Uterus (tissue), 3 donors: ENCODE measurements at regions not wholly inside any gene's neighbourhood (a gene's known extent, or its start where the extent isn't known, plus 50 kb on each side); places are given as distances from the start of the nearest gene placed in this dataset.

Experiments used
- DNase-seq, 2 donors: peaks; one replicate each; pipeline ENCODE4 v3.0.0-alpha.2; 2019 to 2020
- H3K27ac ChIP-seq, 2 donors: fragments of 200-600 bp; sonication (generic); 1 replicate in 1 of 2; 2 replicates in 1 of 2; pipeline ENCODE4 v1.5.1; 2016 to 2018
- H3K27me3 ChIP-seq, 2 donors: fragments of 200-600 bp; sonication (generic); one replicate each; pipeline ENCODE4 v1.5.1; 2018 to 2019; ENCODE audit warnings: control low read depth in 1 of 2
- H3K36me3 ChIP-seq, 2 donors: fragments of 200-600 bp; sonication (generic); one replicate each; pipeline ENCODE4 v1.5.1; 2019; ENCODE audit warnings: control low read depth in 1 of 2
- H3K4me1 ChIP-seq, 2 donors: fragments of 200-600 bp; sonication (generic); one replicate each; pipeline ENCODE4 v1.5.1; 2018 to 2019; ENCODE audit warnings: control low read depth in 1 of 2
- H3K4me3 ChIP-seq, 2 donors: fragments of 200-600 bp; sonication (generic); 1 replicate in 1 of 2; 2 replicates in 1 of 2; pipeline ENCODE4 v1.5.1; 2018 to 2019; ENCODE audit warnings: mild to moderate bottlenecking in 1 of 2
- H3K9me3 ChIP-seq, 2 donors: fragments of 200-600 bp; sonication (generic); one replicate each; pipeline ENCODE4 v1.5.1; 2019; ENCODE audit warnings: control low read depth in 1 of 2
- CTCF ChIP-seq, 4 experiments: fragments of 200-600 bp in 2 of 4; fragments of 450-650 bp in 2 of 4; sonication (generic) in 2 of 4; IDR thresholded peaks; one replicate each; pipeline ENCODE4 v1.5.1; 2016 to 2019; ENCODE audit warnings: antibody characterized with exemption in 4 of 4, mild to moderate bottlenecking in 2 of 4, moderate library complexity in 1 of 4
- POLR2A ChIP-seq, 2 donors: fragments of 450-650 bp; IDR thresholded peaks; one replicate each; pipeline ENCODE4 v1.6.1; 2016; ENCODE audit warnings: antibody characterized with exemption in 2 of 2, mild to moderate bottlenecking in 1 of 2, moderate library complexity in 1 of 2
- intact Hi-C: fragments of 100-400 bp; cut with DNase I; formaldehyde crosslinking; loops from one replicate; pipeline ENCODE4 v1.15.1; 2023; ENCODE audit warnings: low total_unique reads
- donor health status: DM: yes; HTN: yes; CAD: no.

- intact Hi-C loops: no loop called here
- H3K4me1 ChIP-seq: no peaks in the 10 kb centered on the region
- DNase-seq: no peak
- no peak for TF ChIP-seq CTCF (IDR thresholded peaks at IDR 0.05)
- TF ChIP-seq POLR2A (IDR thresholded peaks at IDR 0.05): no peak
- H3K4me3 ChIP-seq: no peak overlapping the region
- H3K36me3 ChIP-seq: no peaks in the 10 kb centered on the region
- no peaks in the 10 kb centered on the region for H3K9me3 ChIP-seq
- H3K27me3 ChIP-seq: no peaks in the 10 kb centered on the region
- H3K27ac ChIP-seq: no peak overlapping the region
These were observed 221.3 kb upstream of the CTAGE1 start for GRCh38 chr18:22639026-22639463.

- Histone ChIP-seq H3K9me3 (no peaks in the 10 kb centered on the region), H3K27me3 (no peaks in the 10 kb centered on the region), H3K27ac (no peak overlapping the region), H3K4me3 (no peak overlapping the region), H3K36me3 (no peaks in the 10 kb centered on the region), H3K4me1 (no peaks in the 10 kb centered on the region)
- intact Hi-C loops: no loop called here
- TF ChIP-seq POLR2A (IDR thresholded peaks at IDR 0.05) (no peak), CTCF (IDR thresholded peaks at IDR 0.05) (no peak)
- DNase-seq: no peak
These were observed 221.8 kb upstream of the CTAGE1 start for GRCh38 chr18:22639561-22639960.

DNA sequence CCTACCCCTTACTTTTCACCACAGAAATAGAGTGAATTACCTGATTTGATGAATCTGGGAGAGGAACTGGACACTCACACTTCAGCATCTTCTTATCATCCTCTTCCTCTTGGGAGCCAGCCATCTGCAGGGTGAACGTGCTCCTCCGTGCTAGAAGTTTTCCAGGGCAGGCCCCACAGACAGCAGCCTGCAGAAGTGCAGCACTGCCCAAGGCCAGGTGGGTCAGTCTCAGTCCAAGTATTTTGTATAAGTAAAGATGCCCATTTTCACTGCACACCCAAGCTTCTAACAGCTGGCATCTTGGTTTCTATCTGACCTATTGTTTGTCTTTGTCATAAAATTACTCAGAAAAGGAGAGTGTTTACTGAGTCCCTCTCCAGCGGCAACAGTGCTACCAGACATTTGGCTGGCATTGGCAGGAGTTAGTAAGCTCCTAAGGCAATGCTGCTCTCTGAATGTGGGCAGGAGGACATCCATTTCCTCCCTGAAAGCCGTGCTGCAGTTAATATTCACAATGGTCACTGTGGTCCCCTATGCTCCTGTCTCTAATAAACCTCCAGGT lies 222.6 kb upstream of the CTAGE1 start:
- Histone ChIP-seq H3K36me3 (no peaks in the 10 kb centered on the region), H3K27ac (no peak overlapping the region), H3K4me3 (no peak overlapping the region), H3K4me1 (no peaks in the 10 kb centered on the region), H3K27me3 (no peaks in the 10 kb centered on the region), H3K9me3 (no peaks in the 10 kb centered on the region)
- intact Hi-C loops: no loop called here
- no peak for DNase-seq
- no peak for TF ChIP-seq CTCF (IDR thresholded peaks at IDR 0.05)
- no peak for TF ChIP-seq POLR2A (IDR thresholded peaks at IDR 0.05)

- no peak for DNase-seq
- Histone ChIP-seq H3K27me3 (no peaks in the 10 kb centered on the region), H3K27ac (no peak overlapping the region), H3K36me3 (no peaks in the 10 kb centered on the region), H3K9me3 (no peaks in the 10 kb centered on the region), H3K4me3 (no peak overlapping the region), H3K4me1 (no peaks in the 10 kb centered on the region)
- intact Hi-C loops: no loop called here
- no peak for TF ChIP-seq POLR2A (IDR thresholded peaks at IDR 0.05)
- no peak for TF ChIP-seq CTCF (IDR thresholded peaks at IDR 0.05)
These were observed 224.2 kb upstream of the CTAGE1 start for GRCh38 chr18:22641958-22642357.

DNA sequence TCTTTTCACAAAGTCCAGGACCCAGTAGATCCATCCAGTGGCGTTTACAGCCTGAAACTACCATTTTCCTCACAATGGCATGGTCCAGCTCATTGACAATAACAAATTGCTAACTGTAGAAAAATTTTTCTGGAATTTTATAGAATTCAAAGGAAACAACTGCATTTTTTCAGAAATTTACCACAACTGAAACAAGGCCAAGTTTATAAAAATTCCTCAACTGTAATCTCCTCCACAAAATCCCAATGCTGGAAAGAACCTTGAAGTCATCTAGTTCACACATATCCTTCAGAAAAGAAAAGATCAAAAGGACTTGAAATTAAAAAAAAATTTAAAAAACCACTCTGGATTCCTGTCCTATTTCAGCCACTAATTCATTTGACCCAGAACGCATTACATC lies 226.0 kb upstream of the CTAGE1 start:
- DNase-seq: no peak
- H3K4me1 ChIP-seq: no peaks in the 10 kb centered on the region
- no peak for TF ChIP-seq CTCF (IDR thresholded peaks at IDR 0.05)
- TF ChIP-seq POLR2A (IDR thresholded peaks at IDR 0.05): no peak
- no peak overlapping the region for H3K27ac ChIP-seq
- intact Hi-C loops: no loop called here
- H3K36me3 ChIP-seq: no peaks in the 10 kb centered on the region
- H3K9me3 ChIP-seq: no peaks in the 10 kb centered on the region
- H3K27me3 ChIP-seq: no peaks in the 10 kb centered on the region
- H3K4me3 ChIP-seq: no peak overlapping the region
